VCaP (cell line): ENCODE measurements at regions not wholly inside any gene's neighbourhood (a gene's known extent, or its start where the extent isn't known, plus 50 kb on each side); places are given as distances from the start of the nearest gene placed in this dataset.
A peak's percentile ranks its signal among the peaks of the same experiment; 100 is the strongest.

Source experiments
- H3K27ac ChIP-seq: fragments of 450-650 bp; 2 replicates; pipeline ENCODE4 v1.5.1; 2017
- TF ChIP-seq, protein P1 (sequence below): fragments of 450-650 bp; conservative IDR thresholded peaks from 2 replicates; pipeline ENCODE4 v1.5.1; 2017; ENCODE audit warnings: mild to moderate bottlenecking, moderate library complexity

DNA sequence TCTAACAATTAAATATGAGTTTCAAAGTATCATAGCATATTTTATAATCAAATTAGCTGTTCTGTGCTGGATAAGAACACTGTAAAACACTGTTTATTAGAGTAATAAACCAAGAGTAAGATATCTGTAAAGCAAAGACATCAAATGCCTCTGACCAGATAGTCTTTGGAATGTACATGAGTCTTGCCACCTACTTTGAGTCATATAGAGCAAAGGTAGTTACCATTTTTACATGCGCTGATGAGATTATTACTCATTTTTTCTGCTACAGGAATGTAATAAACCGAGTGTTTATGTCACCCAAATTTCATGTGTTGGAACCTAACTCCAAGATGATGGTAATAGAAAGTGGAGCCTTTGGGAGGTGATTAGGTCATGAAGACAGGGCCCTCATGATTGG is 654.5 kb downstream of the CETN3 start:
- TF ChIP-seq, protein P1, sequence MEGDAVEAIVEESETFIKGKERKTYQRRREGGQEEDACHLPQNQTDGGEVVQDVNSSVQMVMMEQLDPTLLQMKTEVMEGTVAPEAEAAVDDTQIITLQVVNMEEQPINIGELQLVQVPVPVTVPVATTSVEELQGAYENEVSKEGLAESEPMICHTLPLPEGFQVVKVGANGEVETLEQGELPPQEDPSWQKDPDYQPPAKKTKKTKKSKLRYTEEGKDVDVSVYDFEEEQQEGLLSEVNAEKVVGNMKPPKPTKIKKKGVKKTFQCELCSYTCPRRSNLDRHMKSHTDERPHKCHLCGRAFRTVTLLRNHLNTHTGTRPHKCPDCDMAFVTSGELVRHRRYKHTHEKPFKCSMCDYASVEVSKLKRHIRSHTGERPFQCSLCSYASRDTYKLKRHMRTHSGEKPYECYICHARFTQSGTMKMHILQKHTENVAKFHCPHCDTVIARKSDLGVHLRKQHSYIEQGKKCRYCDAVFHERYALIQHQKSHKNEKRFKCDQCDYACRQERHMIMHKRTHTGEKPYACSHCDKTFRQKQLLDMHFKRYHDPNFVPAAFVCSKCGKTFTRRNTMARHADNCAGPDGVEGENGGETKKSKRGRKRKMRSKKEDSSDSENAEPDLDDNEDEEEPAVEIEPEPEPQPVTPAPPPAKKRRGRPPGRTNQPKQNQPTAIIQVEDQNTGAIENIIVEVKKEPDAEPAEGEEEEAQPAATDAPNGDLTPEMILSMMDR = no peak
- no peak overlapping the region for H3K27ac ChIP-seq

GRCh38 chr5:89735082-89735481 is 674.5 kb downstream of the CETN3 start:
- no peak overlapping the region for H3K27ac ChIP-seq
- TF ChIP-seq, protein P1 = no peak

- no peak overlapping the region for H3K27ac ChIP-seq
- TF ChIP-seq, protein P1 = no peak
Measured at GRCh38 chr5:89733772-89734171, 675.8 kb downstream of the CETN3 start.

DNA sequence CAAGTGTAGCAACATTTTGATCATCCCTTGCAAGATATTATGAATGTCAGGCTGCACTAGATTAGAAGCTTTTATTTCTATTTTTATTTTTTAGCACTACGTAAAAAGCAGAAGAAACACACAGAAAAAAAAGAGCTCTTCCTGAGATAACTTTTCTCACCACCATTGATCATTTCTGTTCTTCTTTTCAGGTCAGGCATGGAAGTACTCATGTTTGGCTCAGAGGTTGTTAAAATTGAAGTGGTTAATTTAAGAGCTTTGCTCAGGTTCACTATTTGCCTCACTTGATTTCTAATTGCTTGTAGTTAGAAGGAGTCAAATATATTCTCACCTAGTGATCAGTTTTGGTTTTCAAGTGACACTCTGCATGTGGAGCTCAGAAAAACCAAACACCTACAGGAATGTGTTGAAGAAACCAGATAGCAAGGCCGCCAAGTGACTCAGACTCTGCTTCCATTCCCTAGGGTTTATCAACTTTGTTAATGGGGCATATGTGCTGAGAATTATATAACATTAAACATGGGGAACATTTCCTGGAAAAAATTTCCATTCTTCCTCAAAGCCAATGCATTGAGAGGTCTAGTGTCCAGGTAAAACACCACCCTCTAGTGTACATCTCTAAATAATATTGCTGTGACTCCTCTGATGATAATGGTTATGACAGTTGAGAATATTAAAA is 679.8 kb downstream of the CETN3 start:
- no peak overlapping the region for H3K27ac ChIP-seq
- TF ChIP-seq, protein P1 = peak; percentile 65

DNA sequence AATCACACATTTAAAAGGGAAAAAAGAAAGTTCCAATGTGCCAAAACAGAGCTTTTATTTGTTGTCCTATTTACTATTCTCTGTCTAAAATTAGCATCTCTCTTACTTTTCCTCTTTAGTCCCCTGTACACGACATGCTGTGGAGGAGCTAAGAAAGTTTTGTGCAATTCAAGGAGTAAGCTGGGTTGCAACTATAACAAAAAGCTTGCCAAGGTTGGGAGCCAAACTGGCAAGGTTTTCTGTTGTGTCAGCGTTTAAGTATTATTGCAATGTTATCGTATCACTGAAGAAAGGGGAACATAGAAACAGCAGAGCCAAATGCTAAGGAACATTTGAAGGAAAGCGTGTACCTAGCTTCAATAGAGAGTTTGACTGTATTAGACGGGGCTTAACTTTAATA is 680.8 kb downstream of the CETN3 start:
- TF ChIP-seq, protein P1 = no peak
- no peak overlapping the region for H3K27ac ChIP-seq

DNA sequence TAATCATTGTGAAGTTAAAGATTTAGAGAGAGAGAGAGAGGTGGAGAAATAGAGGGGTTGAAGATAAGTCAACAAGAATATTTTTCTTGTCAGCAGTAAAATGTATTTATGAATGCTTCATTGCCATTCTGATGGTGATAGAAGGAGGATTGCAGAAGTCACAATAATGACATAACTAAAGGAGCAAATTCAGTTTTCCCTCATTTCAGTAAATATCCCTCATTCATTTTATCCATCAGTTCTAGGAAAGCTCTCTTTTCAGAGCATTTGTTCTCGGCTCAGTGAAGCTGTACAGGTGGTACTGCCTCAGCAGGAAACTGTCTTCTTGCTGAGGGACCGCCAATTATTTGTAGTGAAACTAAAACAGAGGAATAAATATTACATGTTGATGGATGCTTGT is 681.4 kb downstream of the CETN3 start:
- H3K27ac ChIP-seq = no peak overlapping the region

GRCh38 chr5:89724379-89725095 is 685.0 kb downstream of the CETN3 start:
- H3K27ac ChIP-seq = no peak overlapping the region
- TF ChIP-seq, protein P1 = no peak

More for the DNA sequence above, 681.4 kb downstream of the CETN3 start:
- TF ChIP-seq, protein P1 = no peak
